ENCODE measurements at regions not wholly inside any gene's neighbourhood (a gene's known extent, or its start where the extent isn't known, plus 50 kb on each side); places are given as distances from the start of the nearest gene placed in this dataset.

- DNase-seq = no peak
Observed at GRCh38 chr13:79081942-79082341, 324.1 kb downstream of the RBM26 start.

- DNase-seq = no peak
Observed at GRCh38 chr13:79079351-79079839, 326.7 kb downstream of the RBM26 start.

- DNase-seq = no peak
Observed at GRCh38 chr13:79075703-79076102, 330.4 kb downstream of the RBM26 start.

GRCh38 chr13:79070343-79070974 is 335.6 kb downstream of the RBM26 start:
- no peak for DNase-seq

- DNase-seq = no peak
Observed at GRCh38 chr13:79062291-79062690, 343.8 kb downstream of the RBM26 start.

- peak in 1 of 3 experiments; percentile 52 for DNase-seq
Observed at GRCh38 chr13:79060216-79060615, 345.8 kb downstream of the RBM26 start.

GRCh38 chr13:79056706-79057105 is 349.3 kb downstream of the RBM26 start:
- DNase-seq = no peak

- DNase-seq = no peak
Observed at GRCh38 chr13:79051472-79051871, 354.6 kb downstream of the RBM26 start.

- no peak for DNase-seq
Observed at GRCh38 chr13:79044415-79044814, 361.6 kb downstream of the RBM26 start.

- no peak for DNase-seq
Observed at GRCh38 chr13:79043208-79043607, 362.8 kb downstream of the RBM26 start.

GRCh38 chr13:79037197-79037596 is 368.9 kb downstream of the RBM26 start:
- DNase-seq = no peak

- peak in 1 of 3 experiments; percentile 50 for DNase-seq
Observed at GRCh38 chr13:79034341-79034740, 371.7 kb downstream of the RBM26 start.

- no peak for DNase-seq
Observed at GRCh38 chr13:79030513-79030912, 371.6 kb upstream of the OBI1 start.

GRCh38 chr13:79018166-79018565 is 359.2 kb upstream of the OBI1 start:
- no peak for DNase-seq

GRCh38 chr13:79011179-79011578 is 352.2 kb upstream of the OBI1 start:
- no peak for DNase-seq

GRCh38 chr13:79003989-79004898 is 345.3 kb upstream of the OBI1 start:
- peak in 2 of 3 experiments; percentile 11 to 45 for DNase-seq

GRCh38 chr13:78999494-78999893 is 340.5 kb upstream of the OBI1 start:
- no peak for DNase-seq

GRCh38 chr13:78998630-78999315 is 339.8 kb upstream of the OBI1 start:
- DNase-seq = peak in 2 of 3 experiments; percentile 20 to 53

GRCh38 chr13:78997902-78998629 is 339.1 kb upstream of the OBI1 start:
- no peak for DNase-seq

GRCh38 chr13:78993792-78994191 is 334.8 kb upstream of the OBI1 start:
- DNase-seq = peak; percentile 27 to 99 (median 84)

- no peak for DNase-seq
Observed at GRCh38 chr13:78981913-78982312, 323.0 kb upstream of the OBI1 start.

GRCh38 chr13:78979349-78979748 is 320.4 kb upstream of the OBI1 start:
- DNase-seq = no peak
